ENCODE measurements at regions not wholly inside any gene's neighbourhood (a gene's known extent, or its start where the extent isn't known, plus 50 kb on each side); places are given as distances from the start of the nearest gene placed in this dataset.
A peak's percentile ranks its signal among the peaks of the same experiment; 100 is the strongest.
"Not testable (repeated sequence)": the region's sequence is repeated elsewhere in the genome, so short reads cannot be mapped to it uniquely, and the experiment has no call there.

DNA sequence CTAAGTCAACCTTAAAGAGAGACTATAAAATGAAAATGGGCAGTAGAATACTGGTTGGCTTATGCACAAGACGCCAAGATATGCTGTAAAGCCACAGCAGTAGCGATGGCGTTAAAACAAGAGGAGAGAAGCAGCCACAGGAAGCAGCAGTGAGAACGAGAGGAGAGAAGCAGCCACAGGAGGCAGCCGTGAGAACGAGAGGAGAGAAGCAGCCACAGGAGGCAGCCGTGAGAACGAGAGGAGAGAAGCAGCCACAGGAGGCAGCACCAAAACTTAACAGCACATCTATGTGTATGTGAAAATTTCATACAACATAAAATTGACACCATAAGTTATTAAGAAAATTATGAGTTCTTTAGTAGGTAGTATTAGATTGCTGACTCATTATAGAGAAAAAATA, 2318.6 kb upstream of the ACO1 start:
- TF ChIP-seq, protein P1, sequence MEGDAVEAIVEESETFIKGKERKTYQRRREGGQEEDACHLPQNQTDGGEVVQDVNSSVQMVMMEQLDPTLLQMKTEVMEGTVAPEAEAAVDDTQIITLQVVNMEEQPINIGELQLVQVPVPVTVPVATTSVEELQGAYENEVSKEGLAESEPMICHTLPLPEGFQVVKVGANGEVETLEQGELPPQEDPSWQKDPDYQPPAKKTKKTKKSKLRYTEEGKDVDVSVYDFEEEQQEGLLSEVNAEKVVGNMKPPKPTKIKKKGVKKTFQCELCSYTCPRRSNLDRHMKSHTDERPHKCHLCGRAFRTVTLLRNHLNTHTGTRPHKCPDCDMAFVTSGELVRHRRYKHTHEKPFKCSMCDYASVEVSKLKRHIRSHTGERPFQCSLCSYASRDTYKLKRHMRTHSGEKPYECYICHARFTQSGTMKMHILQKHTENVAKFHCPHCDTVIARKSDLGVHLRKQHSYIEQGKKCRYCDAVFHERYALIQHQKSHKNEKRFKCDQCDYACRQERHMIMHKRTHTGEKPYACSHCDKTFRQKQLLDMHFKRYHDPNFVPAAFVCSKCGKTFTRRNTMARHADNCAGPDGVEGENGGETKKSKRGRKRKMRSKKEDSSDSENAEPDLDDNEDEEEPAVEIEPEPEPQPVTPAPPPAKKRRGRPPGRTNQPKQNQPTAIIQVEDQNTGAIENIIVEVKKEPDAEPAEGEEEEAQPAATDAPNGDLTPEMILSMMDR (IDR thresholded peaks at IDR 0.05; ENCODE audit: low read length, missing control alignments) = no peak
- no peak overlapping the region for H3K4me3 ChIP-seq (replicated peaks; ENCODE audit: low read depth, low read length)
- DNase-seq (ENCODE audit: low read depth) = no peak

DNA sequence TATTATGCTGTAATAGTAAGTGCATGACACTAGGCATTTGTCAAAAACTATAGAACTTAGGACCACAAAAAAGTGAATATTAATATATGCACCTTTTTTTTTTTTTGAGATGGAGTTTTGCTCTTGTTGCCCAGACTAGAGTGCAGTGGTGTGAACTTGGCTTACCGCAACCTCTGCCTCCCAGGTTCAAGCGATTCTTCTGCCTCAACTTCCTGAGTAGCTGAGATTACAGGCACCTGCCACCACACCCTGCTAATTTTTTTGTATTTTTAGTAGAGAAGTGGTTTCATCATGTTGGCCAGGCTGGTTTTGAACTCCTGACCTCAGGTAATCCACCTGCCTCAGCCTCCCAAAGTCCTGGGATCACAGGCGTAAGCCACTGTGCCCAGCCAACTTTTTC, 2315.2 kb upstream of the ACO1 start:
- not testable (repeated sequence) for H3K4me3 ChIP-seq (replicated peaks; ENCODE audit: low read depth, low read length); DNase-seq (ENCODE audit: low read depth)

DNA sequence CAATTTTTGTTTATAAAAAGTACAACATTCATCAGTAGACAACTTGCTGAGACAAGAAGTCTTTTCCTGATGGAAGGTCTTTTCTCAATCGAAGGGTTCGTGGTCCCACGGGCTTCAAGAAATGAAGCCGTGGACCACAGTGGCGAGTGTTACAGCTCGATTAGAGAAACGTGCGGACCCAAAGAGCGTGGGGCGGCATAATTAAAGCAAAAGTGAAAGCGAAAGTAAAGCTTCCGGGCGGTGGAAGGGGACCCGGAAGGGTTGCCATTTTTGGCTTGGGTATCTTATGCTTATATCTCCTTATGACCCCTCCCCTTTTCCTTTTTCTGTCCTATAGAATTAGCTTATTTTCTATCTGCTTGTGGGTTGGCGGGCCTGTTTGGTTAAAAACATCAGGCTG, 2309.4 kb upstream of the ACO1 start:
- DNase-seq (ENCODE audit: low read depth) = no peak
- H3K4me3 ChIP-seq (replicated peaks; ENCODE audit: low read depth, low read length) = no peak overlapping the region
- TF ChIP-seq, protein P1 (IDR thresholded peaks at IDR 0.05; ENCODE audit: low read length, missing control alignments) = no peak

DNA sequence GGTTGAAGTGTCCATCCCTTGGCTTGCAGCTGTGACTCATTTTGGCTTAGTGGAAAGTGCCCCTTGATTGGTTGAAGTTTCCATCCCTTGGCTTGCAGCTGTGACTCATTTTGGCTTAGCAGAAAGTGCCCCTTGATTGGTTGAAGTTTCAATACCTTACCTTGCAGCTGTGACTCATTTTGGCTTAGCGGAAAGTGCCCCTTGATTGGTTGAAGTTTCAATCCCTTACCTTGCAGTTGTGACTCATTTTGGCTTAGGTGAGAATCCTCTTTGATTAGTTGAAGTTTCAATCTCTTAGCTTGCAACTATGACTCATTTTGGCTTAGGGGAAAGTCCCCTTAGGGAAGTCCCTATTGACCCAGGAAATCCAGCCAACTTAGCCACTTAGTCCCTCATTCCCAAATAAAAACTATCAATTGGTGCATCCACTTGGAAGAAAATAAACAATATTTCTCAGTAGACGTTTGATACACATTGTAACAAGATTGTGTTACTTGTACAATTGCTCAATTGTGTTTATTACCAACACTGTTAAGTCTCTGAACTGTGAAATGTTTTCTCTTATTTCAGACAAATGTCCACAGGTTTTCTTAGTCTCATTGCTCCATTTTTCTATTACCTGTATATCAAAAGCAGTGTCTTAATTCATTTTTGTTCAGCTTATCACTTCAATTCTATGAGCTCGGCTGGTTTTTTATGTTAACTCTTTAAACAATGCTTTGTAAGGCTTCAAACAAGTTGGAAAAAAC, 2308.8 kb upstream of the ACO1 start:
- TF ChIP-seq, protein P1 (IDR thresholded peaks at IDR 0.05; ENCODE audit: low read length, missing control alignments) = no peak
- DNase-seq (ENCODE audit: low read depth) = peak; percentile 2
- H3K4me3 ChIP-seq (replicated peaks; ENCODE audit: low read depth, low read length) = no peak overlapping the region

DNA sequence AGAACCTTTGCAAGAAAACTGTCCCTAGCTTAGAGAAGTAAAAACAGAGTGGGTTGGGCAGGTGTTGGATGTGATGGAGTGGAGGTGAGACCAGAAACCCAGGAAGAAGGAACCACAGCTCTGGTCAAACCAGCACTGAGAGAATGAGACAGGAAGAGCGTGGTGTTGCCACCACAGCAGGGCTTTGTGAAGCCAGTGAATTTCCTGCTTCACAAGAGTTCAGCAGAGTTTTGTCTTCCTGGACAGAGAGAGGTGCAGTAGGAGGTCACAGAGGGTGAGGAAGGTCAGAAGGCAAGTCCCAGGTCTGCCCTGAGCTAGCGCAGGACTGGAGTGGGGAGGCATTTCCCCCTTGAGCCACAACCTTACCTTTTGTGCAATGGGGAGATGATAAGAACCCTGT, 2306.2 kb upstream of the ACO1 start:
- H3K4me3 ChIP-seq (replicated peaks; ENCODE audit: low read depth, low read length) = no peak overlapping the region
- no peak for DNase-seq (ENCODE audit: low read depth)
- TF ChIP-seq, protein P1 (IDR thresholded peaks at IDR 0.05; ENCODE audit: low read length, missing control alignments) = no peak

DNA sequence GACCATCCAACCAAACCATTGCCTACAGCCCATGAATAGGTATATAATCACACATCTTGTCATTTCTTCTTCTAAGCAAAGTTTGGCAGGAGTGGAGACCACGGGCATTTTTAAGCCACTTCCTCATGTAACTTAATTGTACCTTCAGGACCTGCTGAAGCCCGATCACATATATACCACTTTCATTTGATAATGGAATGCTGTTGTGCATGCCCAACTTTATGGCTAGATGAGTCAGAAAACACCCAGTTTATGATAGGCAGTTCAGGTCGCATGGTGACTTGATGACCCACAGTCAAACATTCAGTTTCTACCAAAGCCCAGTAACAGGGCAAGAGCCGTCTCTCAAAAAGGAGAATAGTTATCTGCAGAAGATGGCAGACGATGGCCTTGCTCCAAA, 2295.0 kb upstream of the ACO1 start:
- no peak overlapping the region for H3K4me3 ChIP-seq (replicated peaks; ENCODE audit: low read depth, low read length)
- no peak for DNase-seq (ENCODE audit: low read depth)

DNA sequence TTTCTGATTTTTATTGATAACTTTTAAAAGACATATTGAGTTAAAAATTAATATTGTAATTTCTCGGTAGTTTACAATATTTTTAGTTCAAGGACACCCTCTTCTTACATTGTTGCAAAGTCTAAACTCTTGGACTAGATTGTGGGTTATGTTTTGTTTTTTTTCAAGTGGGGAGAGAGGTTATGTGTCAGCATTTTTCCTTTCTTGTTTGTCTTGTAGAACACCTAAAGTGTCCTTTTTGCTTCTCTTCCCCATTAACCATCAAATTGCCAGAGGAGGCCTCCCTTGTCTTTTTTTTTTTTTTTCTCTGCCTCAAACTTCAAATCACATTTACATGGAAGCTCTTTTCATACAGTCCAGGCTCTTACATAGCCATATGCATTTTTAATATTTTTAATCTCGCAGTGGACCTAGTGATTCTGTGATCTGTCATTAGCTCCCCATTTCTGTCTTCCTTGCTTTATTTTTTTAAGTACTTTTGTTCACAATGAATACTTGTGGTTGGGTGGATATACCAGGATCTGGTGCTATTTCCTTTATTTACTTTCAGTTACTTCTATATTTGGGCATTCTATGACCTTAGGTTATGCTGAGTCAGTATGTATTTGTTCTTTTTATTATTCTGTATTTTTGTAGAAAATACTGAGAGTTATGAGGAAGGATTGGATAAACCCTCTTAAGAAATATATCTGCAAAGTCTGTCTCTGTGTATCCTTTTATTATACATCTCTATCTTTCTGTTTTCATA, 2280.6 kb upstream of the ACO1 start:
- peak; percentile 59 for DNase-seq (ENCODE audit: low read depth)
- TF ChIP-seq, protein P1 (IDR thresholded peaks at IDR 0.05; ENCODE audit: low read length, missing control alignments) = no peak
- H3K4me3 ChIP-seq (replicated peaks; ENCODE audit: low read depth, low read length) = no peak overlapping the region

More for the DNA sequence above, 2295.0 kb upstream of the ACO1 start:
- TF ChIP-seq, protein P1 (IDR thresholded peaks at IDR 0.05; ENCODE audit: low read length, missing control alignments) = no peak

DNA sequence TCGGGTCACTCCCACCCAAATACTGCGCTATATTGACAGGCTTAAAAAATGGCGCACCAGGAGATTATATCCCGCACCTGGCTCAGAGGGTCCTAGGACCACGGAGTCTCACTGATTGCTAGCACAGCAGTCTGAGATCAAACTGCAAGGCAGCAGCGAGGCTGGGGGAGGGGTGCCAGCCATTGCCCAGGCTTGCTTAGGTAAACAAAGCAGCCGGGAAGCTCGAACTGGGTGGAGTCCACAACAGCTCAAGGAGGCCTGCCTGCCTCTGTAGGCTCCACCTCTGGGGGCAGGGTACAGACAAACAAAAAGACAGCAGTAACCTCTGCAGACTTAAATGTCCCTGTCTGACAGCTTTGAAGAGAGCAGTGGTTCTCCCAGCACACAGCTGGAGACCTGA, 2277.3 kb upstream of the ACO1 start:
- H3K4me3 ChIP-seq (replicated peaks; ENCODE audit: low read depth, low read length); DNase-seq (ENCODE audit: low read depth): not testable (repeated sequence)

All from fibroblast of pulmonary artery (primary cell).